ENCODE measurements at regions not wholly inside any gene's neighbourhood (a gene's known extent, or its start where the extent isn't known, plus 50 kb on each side); places are given as distances from the start of the nearest gene placed in this dataset. TPM values are rescaled to one million over a fixed set of nuclear protein-coding genes. Genes with fewer than 3 reads are reported as not detected.
"Not testable (repeated sequence)": the region's sequence is repeated elsewhere in the genome, so short reads cannot be mapped to it uniquely, and the experiment has no call there.

- no peak overlapping the region for H3K4me3 ChIP-seq
- ATAC-seq (no peak), DNase-seq (no peak)
- intact Hi-C loops (cut with DNase I): no loop called here
- no peaks in the 10 kb centered on the region for H3K27me3 ChIP-seq
- 80 to 96% methylated on average over 4 to 6 of the region's 6 CpGs for WGBS, 2 donors
- TF ChIP-seq POLR2A (IDR thresholded peaks at IDR 0.05): no peak
- no peak for TF ChIP-seq CTCF (IDR thresholded peaks at IDR 0.05)
- H3K4me1 ChIP-seq: no peaks in the 10 kb centered on the region
- no peaks in the 10 kb centered on the region for H3K9me3 ChIP-seq
- no peak overlapping the region for H3K27ac ChIP-seq
- no peaks in the 10 kb centered on the region for H3K36me3 ChIP-seq (replicated peaks in 1 of 2; ENCODE audit: insufficient read depth in 1 of 2, low read depth in 2 of 2)
These were observed 61.3 kb upstream of the CASK start for GRCh38 chrX:41984628-41985027.

GRCh38 chrX:41982953-41983352 is 59.6 kb upstream of the CASK start:
- H3K27ac ChIP-seq: no peak overlapping the region
- H3K9me3 ChIP-seq: no peaks in the 10 kb centered on the region
- no peak overlapping the region for H3K4me3 ChIP-seq
- TF ChIP-seq POLR2A (IDR thresholded peaks at IDR 0.05) (no peak), CTCF (IDR thresholded peaks at IDR 0.05) (no peak)
- no peaks in the 10 kb centered on the region for H3K36me3 ChIP-seq (replicated peaks in 1 of 2; ENCODE audit: insufficient read depth in 1 of 2, low read depth in 2 of 2)
- intact Hi-C loops (cut with DNase I): no loop called here
- no peaks in the 10 kb centered on the region for H3K4me1 ChIP-seq
- no peak for ATAC-seq
- no peaks in the 10 kb centered on the region for H3K27me3 ChIP-seq
- no peak for DNase-seq

- 70 to 82% methylated on average over 4 of the region's 4 CpGs for WGBS, 2 donors
- no peak overlapping the region for H3K27ac ChIP-seq
- no peaks in the 10 kb centered on the region for H3K36me3 ChIP-seq (replicated peaks in 1 of 2; ENCODE audit: insufficient read depth in 1 of 2, low read depth in 2 of 2)
- DNase-seq (no peak), ATAC-seq (no peak)
- no peak for TF ChIP-seq POLR2A (IDR thresholded peaks at IDR 0.05)
- no peak for TF ChIP-seq CTCF (IDR thresholded peaks at IDR 0.05)
- no peaks in the 10 kb centered on the region for H3K27me3 ChIP-seq
- intact Hi-C loops (cut with DNase I): no loop called here
- H3K9me3 ChIP-seq: no peaks in the 10 kb centered on the region
- no peaks in the 10 kb centered on the region for H3K4me1 ChIP-seq
- no peak overlapping the region for H3K4me3 ChIP-seq
These were observed 58.2 kb upstream of the CASK start for GRCh38 chrX:41981481-41982013.

- H3K27ac ChIP-seq; H3K27me3 ChIP-seq; intact Hi-C loops (cut with DNase I); H3K4me3 ChIP-seq; H3K9me3 ChIP-seq; H3K4me1 ChIP-seq; ATAC-seq; H3K36me3 ChIP-seq (replicated peaks in 1 of 2; ENCODE audit: insufficient read depth in 1 of 2, low read depth in 2 of 2); DNase-seq: not testable (repeated sequence)
- 95 to 100% methylated on average over 1 of the region's 1 CpG for WGBS, 2 donors
These were observed 51.3 kb upstream of the CASK start for GRCh38 chrX:41974677-41975076.

- DNase-seq (no peak), ATAC-seq (no peak)
- no peak overlapping the region for H3K27ac ChIP-seq
- intact Hi-C loops (cut with DNase I): no loop called here
- 93 to 97% methylated on average over 2 of the region's 2 CpGs for WGBS, 2 donors
- no peaks in the 10 kb centered on the region for H3K9me3 ChIP-seq
- TF ChIP-seq CTCF (IDR thresholded peaks at IDR 0.05) (no peak), POLR2A (IDR thresholded peaks at IDR 0.05) (no peak)
- no peaks in the 10 kb centered on the region for H3K36me3 ChIP-seq (replicated peaks in 1 of 2; ENCODE audit: insufficient read depth in 1 of 2, low read depth in 2 of 2)
- H3K4me1 ChIP-seq: no peaks in the 10 kb centered on the region
- H3K27me3 ChIP-seq: no peaks in the 10 kb centered on the region
- H3K4me3 ChIP-seq: no peak overlapping the region
These were observed 49.9 kb upstream of the CASK start for GRCh38 chrX:41973208-41973607.

Small RNA genes lying in the stretch of these regions (small RNA-seq; reads per million reads assigned to genes)
- gene RNU6-1124P: not detected
- not detected for gene RNU6-630P
- gene Z92545.1: not detected
